SK-N-MC (cell line): ENCODE measurements at regions not wholly inside any gene's neighbourhood (a gene's known extent, or its start where the extent isn't known, plus 50 kb on each side); places are given as distances from the start of the nearest gene placed in this dataset.
"Not testable (repeated sequence)": the region's sequence is repeated elsewhere in the genome, so short reads cannot be mapped to it uniquely, and the experiment has no call there.

Source experiments
- DNase-seq: peaks from one replicate; pipeline ENCODE4 v3.0.0-alpha.2; 2011; ENCODE audit warnings: low read depth, low spot score
- H3K27ac ChIP-seq: fragments of 200-600 bp; sonication (generic); 2 replicates; pipeline ENCODE4 v1.5.1; 2016; ENCODE audit warnings: mixed run types
- H3K36me3 ChIP-seq: fragments of 200-600 bp; sonication (generic); 2 replicates; pipeline ENCODE4 v1.6.1; 2017; ENCODE audit warnings: antibody characterized with exemption, low read length, mixed read lengths; ENCODE audit not compliant: insufficient read depth
- H3K4me3 ChIP-seq: fragments of 200-600 bp; sonication (generic); 2 replicates; pipeline ENCODE4 v1.5.1; 2016
- H3K9ac ChIP-seq: fragments of 200-600 bp; sonication (generic); 2 replicates; pipeline ENCODE4 v1.8.0; 2017; ENCODE audit warnings: mixed run types, mixed read lengths; ENCODE audit not compliant: insufficient read length
- H3K9me3 ChIP-seq: fragments of 200-600 bp; sonication (generic); 2 replicates; pipeline ENCODE4 v1.6.1; 2017; ENCODE audit warnings: low read depth, mild to moderate bottlenecking, antibody characterized with exemption, low read length, moderate library complexity, mixed read lengths
- EZH2 ChIP-seq: fragments of 200-600 bp; sonication (generic); IDR thresholded peaks from one replicate; pipeline ENCODE4 v1.6.1; 2017; ENCODE audit warnings: antibody characterized with exemption
- FOXP2 ChIP-seq: optimal IDR thresholded peaks from 2 replicates; pipeline ENCODE3; 2011; ENCODE audit warnings: mild to moderate bottlenecking, moderate library complexity; ENCODE audit not compliant: insufficient read depth; ENCODE audit errors: extremely low read length, control extremely low read depth
- POLR2AphosphoS5 ChIP-seq: IDR thresholded peaks from 2 replicates; pipeline ENCODE4 v1.6.1; 2012; ENCODE audit warnings: mild to moderate bottlenecking, low read depth, low read length, borderline replicate concordance

GRCh38 chr18:28455971-28456370 is 279.0 kb upstream of the CDH2 start:
- Histone ChIP-seq H3K9ac (no peak overlapping the region), H3K36me3 (no peaks in the 10 kb centered on the region), H3K4me3 (no peak overlapping the region), H3K27ac (no peak overlapping the region), H3K9me3 (no peaks in the 10 kb centered on the region)
- TF ChIP-seq POLR2AphosphoS5 = no peak
- TF ChIP-seq EZH2 = no peak
- TF ChIP-seq FOXP2 = no peak
- no peak for DNase-seq

GRCh38 chr18:28439870-28440269 is 262.9 kb upstream of the CDH2 start:
- no peaks in the 10 kb centered on the region for H3K9me3 ChIP-seq
- no peak for DNase-seq

GRCh38 chr18:28438381-28438780 is 261.5 kb upstream of the CDH2 start:
- TF ChIP-seq FOXP2 (no peak), EZH2 (no peak), POLR2AphosphoS5 (no peak)
- H3K9ac ChIP-seq = no peak overlapping the region
- no peak for DNase-seq
- H3K4me3 ChIP-seq = no peak overlapping the region
- no peaks in the 10 kb centered on the region for H3K36me3 ChIP-seq
- no peaks in the 10 kb centered on the region for H3K9me3 ChIP-seq
- no peak overlapping the region for H3K27ac ChIP-seq

More at GRCh38 chr18:28439870-28440269, 262.9 kb upstream of the CDH2 start:
- TF ChIP-seq FOXP2 (no peak), EZH2 (no peak), POLR2AphosphoS5 (no peak)
- H3K4me3 ChIP-seq = no peak overlapping the region
- H3K9ac ChIP-seq = no peak overlapping the region
- no peak overlapping the region for H3K27ac ChIP-seq
- H3K36me3 ChIP-seq = no peaks in the 10 kb centered on the region

- DNase-seq = no peak
- H3K36me3 ChIP-seq = no peaks in the 10 kb centered on the region
- no peaks in the 10 kb centered on the region for H3K9me3 ChIP-seq
- no peak overlapping the region for H3K27ac ChIP-seq
- no peak overlapping the region for H3K9ac ChIP-seq
- TF ChIP-seq FOXP2 (no peak), POLR2AphosphoS5 (no peak), EZH2 (no peak)
- H3K4me3 ChIP-seq = no peak overlapping the region
These were observed 255.4 kb upstream of the CDH2 start for GRCh38 chr18:28432339-28432738.

- TF ChIP-seq POLR2AphosphoS5 (no peak), FOXP2 (no peak), EZH2 (no peak)
- no peaks in the 10 kb centered on the region for H3K36me3 ChIP-seq
- H3K9me3 ChIP-seq = no peaks in the 10 kb centered on the region
- DNase-seq = no peak
- no peak overlapping the region for H3K4me3 ChIP-seq
- H3K9ac ChIP-seq = no peak overlapping the region
- H3K27ac ChIP-seq = no peak overlapping the region
These were observed 249.0 kb upstream of the CDH2 start for GRCh38 chr18:28425886-28426285.

- no peaks in the 10 kb centered on the region for H3K9me3 ChIP-seq
- TF ChIP-seq FOXP2 (no peak), EZH2 (no peak), POLR2AphosphoS5 (no peak)
- no peaks in the 10 kb centered on the region for H3K36me3 ChIP-seq
- no peak overlapping the region for H3K27ac ChIP-seq
- H3K4me3 ChIP-seq = no peak overlapping the region
- DNase-seq = no peak
- no peak overlapping the region for H3K9ac ChIP-seq
These were observed 245.6 kb upstream of the CDH2 start for GRCh38 chr18:28422577-28422976.

GRCh38 chr18:28421950-28422349 is 245.0 kb upstream of the CDH2 start:
- not testable (repeated sequence) for H3K27ac ChIP-seq, H3K4me3 ChIP-seq, DNase-seq, H3K36me3 ChIP-seq, H3K9ac ChIP-seq, H3K9me3 ChIP-seq

GRCh38 chr18:28412521-28412920 is 235.6 kb upstream of the CDH2 start:
- Histone ChIP-seq H3K27ac (no peak overlapping the region), H3K9ac (no peak overlapping the region), H3K4me3 (no peak overlapping the region), H3K9me3 (no peaks in the 10 kb centered on the region), H3K36me3 (no peaks in the 10 kb centered on the region)
- no peak for DNase-seq
- no peak for TF ChIP-seq EZH2

- no peak for DNase-seq
- no peak overlapping the region for H3K27ac ChIP-seq
- no peak for TF ChIP-seq FOXP2
- TF ChIP-seq EZH2 = no peak
- no peak for TF ChIP-seq POLR2AphosphoS5
These were observed 234.9 kb upstream of the CDH2 start for GRCh38 chr18:28411806-28412205.

More at GRCh38 chr18:28411806-28412205, 234.9 kb upstream of the CDH2 start:
- Histone ChIP-seq H3K36me3 (no peaks in the 10 kb centered on the region), H3K9ac (no peak overlapping the region), H3K9me3 (no peaks in the 10 kb centered on the region), H3K4me3 (no peak overlapping the region)
